ENCODE measurements at regions not wholly inside any gene's neighbourhood (a gene's known extent, or its start where the extent isn't known, plus 50 kb on each side); places are given as distances from the start of the nearest gene placed in this dataset.

GRCh38 chr12:124688356-124688992 lies 121.1 kb upstream of the NCOR2 start:
- no peak for TF ChIP-seq CTCF (IDR thresholded peaks at IDR 0.05; ENCODE audit: low read length)
- no peak for TF ChIP-seq EZH2 (IDR thresholded peaks at IDR 0.05; ENCODE audit: borderline replicate concordance, low read length)

All from OCI-LY1 (cell line).